ENCODE measurements at regions not wholly inside any gene's neighbourhood (a gene's known extent, or its start where the extent isn't known, plus 50 kb on each side); places are given as distances from the start of the nearest gene placed in this dataset.

DNA sequence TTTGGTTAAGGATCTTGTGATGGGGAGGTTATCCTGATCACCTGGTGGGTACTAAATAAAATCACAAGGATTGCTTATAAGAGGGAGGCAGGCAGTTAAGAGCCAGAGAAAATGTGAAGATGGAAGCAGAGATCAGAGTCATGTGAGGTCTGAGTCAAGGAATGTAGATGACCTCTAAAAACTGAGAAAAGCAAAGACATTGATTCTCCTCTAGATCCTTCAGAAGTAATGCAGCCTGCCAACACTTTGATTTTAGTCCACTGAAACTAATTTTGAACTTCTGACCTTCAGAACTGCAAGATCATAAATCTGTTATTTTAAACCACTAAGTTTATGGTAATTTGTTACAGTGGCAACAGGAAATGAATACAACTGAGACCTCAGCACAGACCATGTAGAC is 499.0 kb downstream of the GADD45G start:
- H3K4me1 Mint-ChIP-seq (ENCODE audit: unreplicated experiment) = no peaks in the 10 kb centered on the region
- TF ChIP-seq, protein P1, sequence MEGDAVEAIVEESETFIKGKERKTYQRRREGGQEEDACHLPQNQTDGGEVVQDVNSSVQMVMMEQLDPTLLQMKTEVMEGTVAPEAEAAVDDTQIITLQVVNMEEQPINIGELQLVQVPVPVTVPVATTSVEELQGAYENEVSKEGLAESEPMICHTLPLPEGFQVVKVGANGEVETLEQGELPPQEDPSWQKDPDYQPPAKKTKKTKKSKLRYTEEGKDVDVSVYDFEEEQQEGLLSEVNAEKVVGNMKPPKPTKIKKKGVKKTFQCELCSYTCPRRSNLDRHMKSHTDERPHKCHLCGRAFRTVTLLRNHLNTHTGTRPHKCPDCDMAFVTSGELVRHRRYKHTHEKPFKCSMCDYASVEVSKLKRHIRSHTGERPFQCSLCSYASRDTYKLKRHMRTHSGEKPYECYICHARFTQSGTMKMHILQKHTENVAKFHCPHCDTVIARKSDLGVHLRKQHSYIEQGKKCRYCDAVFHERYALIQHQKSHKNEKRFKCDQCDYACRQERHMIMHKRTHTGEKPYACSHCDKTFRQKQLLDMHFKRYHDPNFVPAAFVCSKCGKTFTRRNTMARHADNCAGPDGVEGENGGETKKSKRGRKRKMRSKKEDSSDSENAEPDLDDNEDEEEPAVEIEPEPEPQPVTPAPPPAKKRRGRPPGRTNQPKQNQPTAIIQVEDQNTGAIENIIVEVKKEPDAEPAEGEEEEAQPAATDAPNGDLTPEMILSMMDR (IDR thresholded peaks at IDR 0.05; ENCODE audit: unreplicated experiment) = no peak
- no peak for DNase-seq (ENCODE audit: low spot score)
- H3K9me3 Mint-ChIP-seq (ENCODE audit: unreplicated experiment) = no peaks in the 10 kb centered on the region
- H3K4me3 Mint-ChIP-seq (ENCODE audit: unreplicated experiment) = no peak overlapping the region
- no peak overlapping the region for H3K27ac Mint-ChIP-seq (ENCODE audit: unreplicated experiment)
- no peaks in the 10 kb centered on the region for H3K36me3 Mint-ChIP-seq (ENCODE audit: low read depth, unreplicated experiment)
- H3K27me3 Mint-ChIP-seq (ENCODE audit: unreplicated experiment) = no peaks in the 10 kb centered on the region

DNA sequence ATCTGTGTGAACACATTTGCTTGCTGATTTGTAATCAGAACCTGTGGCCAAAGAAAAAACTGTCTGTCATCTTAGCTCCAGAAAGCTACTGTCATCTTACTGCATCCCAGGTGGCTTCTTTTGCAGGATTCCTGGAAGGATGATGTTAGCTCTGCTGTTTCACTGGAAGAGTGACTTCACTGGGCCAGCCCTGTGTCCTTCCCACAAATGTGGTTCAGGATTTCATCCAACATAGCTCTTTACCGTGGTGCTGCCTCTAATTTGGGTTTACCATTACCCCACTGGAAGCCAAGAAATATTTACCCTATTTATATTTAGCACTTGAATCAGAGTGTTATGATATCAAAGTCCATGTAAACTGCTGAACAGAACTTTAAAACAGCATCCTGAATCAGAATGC is 501.0 kb downstream of the GADD45G start:
- Mint-ChIP-seq H3K4me3 (ENCODE audit: unreplicated experiment) (no peak overlapping the region), H3K4me1 (ENCODE audit: unreplicated experiment) (no peaks in the 10 kb centered on the region), H3K36me3 (ENCODE audit: low read depth, unreplicated experiment) (no peaks in the 10 kb centered on the region), H3K27me3 (ENCODE audit: unreplicated experiment) (no peaks in the 10 kb centered on the region), H3K27ac (ENCODE audit: unreplicated experiment) (no peak overlapping the region), H3K9me3 (ENCODE audit: unreplicated experiment) (no peaks in the 10 kb centered on the region)
- no peak for DNase-seq (ENCODE audit: low spot score)
- TF ChIP-seq, protein P1 (IDR thresholded peaks at IDR 0.05; ENCODE audit: unreplicated experiment) = no peak

DNA sequence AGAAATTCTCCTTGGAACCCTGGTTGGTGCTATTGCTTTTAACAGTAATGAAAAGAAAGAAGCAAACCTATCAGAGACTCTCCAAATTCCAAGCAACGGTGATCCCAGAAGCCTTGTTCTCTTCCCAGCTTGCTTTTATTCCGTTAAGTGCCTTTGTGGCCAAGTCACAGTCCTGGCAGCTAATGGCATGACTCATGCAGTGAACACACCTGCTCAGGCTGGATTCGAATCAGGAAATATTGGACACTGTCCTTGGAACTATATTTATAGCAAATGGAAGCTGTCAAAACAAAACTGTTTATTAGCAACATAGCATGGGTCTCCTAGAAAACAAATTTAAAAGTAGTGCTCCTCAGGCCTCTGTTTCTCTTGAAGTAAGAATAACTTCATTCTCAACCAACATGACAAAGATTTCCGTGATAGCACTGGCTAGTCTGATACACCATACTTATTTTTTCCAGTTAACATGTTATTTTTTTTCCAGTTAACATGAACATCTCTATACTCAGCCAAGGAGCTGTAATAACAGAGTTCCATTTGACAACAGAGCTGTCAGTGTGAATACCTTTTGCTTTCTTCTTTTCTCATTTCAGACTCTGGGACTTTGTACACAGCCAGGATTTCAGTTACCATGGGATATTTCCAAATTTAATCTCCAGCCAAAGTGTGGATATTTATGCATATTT is 502.4 kb downstream of the GADD45G start:
- no peak for DNase-seq (ENCODE audit: low spot score)
- Mint-ChIP-seq H3K27me3 (ENCODE audit: unreplicated experiment) (no peaks in the 10 kb centered on the region), H3K4me3 (ENCODE audit: unreplicated experiment) (no peak overlapping the region), H3K9me3 (ENCODE audit: unreplicated experiment) (no peaks in the 10 kb centered on the region), H3K36me3 (ENCODE audit: low read depth, unreplicated experiment) (no peaks in the 10 kb centered on the region), H3K4me1 (ENCODE audit: unreplicated experiment) (no peaks in the 10 kb centered on the region), H3K27ac (ENCODE audit: unreplicated experiment) (no peak overlapping the region)
- TF ChIP-seq, protein P1 (IDR thresholded peaks at IDR 0.05; ENCODE audit: unreplicated experiment) = no peak

DNA sequence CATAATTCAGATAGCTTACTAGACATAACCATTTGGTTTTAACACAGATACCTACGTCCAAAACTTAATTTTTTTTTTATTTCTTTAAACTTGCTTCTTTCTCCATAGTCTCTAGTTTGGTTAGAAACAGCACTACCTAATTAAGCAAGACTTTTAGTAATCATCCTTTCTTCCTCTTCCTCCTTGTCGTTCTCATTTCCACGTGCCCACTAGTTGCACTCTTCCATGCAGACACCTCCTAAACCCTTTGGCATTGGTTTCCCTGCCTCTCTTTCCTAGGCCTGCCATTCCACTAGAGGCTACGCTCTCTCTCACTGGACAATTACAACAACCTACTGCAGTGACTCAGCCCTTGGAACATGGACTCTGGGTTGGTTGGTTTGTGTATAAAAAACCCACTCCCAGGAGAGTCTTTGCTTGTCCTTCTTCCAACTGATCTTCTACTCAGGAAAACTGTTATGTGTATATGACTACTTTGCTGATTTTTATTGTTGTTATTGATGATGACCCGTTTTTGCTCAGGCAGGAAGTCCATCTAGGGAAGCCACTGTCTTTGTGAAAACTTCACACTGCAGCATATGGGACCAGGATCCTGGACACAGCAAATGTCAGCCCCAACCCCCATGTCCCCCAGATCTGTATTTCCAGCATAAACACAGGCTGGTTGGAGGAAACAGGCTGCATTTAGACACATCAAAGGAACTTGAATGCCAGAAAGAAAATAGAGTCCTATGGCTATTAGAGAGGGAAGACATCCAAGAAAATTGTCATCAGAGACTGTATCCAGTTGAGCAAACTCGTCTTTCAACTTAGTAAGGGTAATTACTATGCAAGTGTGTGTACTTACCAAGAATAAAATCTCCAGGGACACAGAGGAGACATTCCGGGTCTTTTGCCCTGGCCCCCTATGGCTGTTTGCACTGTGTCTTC is 503.2 kb downstream of the GADD45G start:
- TF ChIP-seq, protein P1 (IDR thresholded peaks at IDR 0.05; ENCODE audit: unreplicated experiment) = no peak
- no peaks in the 10 kb centered on the region for H3K4me1 Mint-ChIP-seq (ENCODE audit: unreplicated experiment)
- H3K27ac Mint-ChIP-seq (ENCODE audit: unreplicated experiment) = no peak overlapping the region
- H3K27me3 Mint-ChIP-seq (ENCODE audit: unreplicated experiment) = no peaks in the 10 kb centered on the region
- H3K9me3 Mint-ChIP-seq (ENCODE audit: unreplicated experiment) = no peaks in the 10 kb centered on the region
- DNase-seq (ENCODE audit: low spot score) = no peak
- no peaks in the 10 kb centered on the region for H3K36me3 Mint-ChIP-seq (ENCODE audit: low read depth, unreplicated experiment)
- H3K4me3 Mint-ChIP-seq (ENCODE audit: unreplicated experiment) = no peak overlapping the region

DNA sequence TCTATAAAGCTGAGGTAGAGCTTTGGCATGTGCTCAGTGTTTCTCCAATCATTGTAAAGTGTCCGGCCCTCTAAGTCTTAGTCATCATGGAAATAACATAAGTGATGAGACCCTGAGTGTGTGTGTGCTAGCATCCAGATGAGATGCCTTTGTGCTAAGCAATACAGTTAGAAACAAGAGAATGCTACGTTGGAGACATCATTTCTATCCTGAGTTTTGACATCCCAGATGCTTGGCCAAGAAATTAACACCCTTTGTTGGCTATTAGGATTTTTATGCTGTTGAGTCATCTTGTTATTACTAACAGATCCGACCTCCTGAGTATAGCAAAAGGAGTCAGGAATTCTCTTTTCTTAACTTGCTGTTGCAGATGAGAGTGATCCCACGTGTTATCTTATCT is 508.0 kb downstream of the GADD45G start:
- H3K27me3 Mint-ChIP-seq (ENCODE audit: unreplicated experiment) = no peaks in the 10 kb centered on the region
- no peak for DNase-seq (ENCODE audit: low spot score)
- H3K4me1 Mint-ChIP-seq (ENCODE audit: unreplicated experiment) = no peaks in the 10 kb centered on the region
- H3K4me3 Mint-ChIP-seq (ENCODE audit: unreplicated experiment) = no peak overlapping the region
- H3K9me3 Mint-ChIP-seq (ENCODE audit: unreplicated experiment) = no peaks in the 10 kb centered on the region
- H3K36me3 Mint-ChIP-seq (ENCODE audit: low read depth, unreplicated experiment) = no peaks in the 10 kb centered on the region
- TF ChIP-seq, protein P1 (IDR thresholded peaks at IDR 0.05; ENCODE audit: unreplicated experiment) = no peak
- H3K27ac Mint-ChIP-seq (ENCODE audit: unreplicated experiment) = no peak overlapping the region

All from endothelial cell (in vitro differentiated cells).